ENCODE measurements at regions not wholly inside any gene's neighbourhood (a gene's known extent, or its start where the extent isn't known, plus 50 kb on each side); places are given as distances from the start of the nearest gene placed in this dataset.

- no peak for DNase-seq (ENCODE audit: low read depth)
These were observed 412.4 kb downstream of the PCDH17 start for GRCh38 chr13:58043971-58044370.

DNA sequence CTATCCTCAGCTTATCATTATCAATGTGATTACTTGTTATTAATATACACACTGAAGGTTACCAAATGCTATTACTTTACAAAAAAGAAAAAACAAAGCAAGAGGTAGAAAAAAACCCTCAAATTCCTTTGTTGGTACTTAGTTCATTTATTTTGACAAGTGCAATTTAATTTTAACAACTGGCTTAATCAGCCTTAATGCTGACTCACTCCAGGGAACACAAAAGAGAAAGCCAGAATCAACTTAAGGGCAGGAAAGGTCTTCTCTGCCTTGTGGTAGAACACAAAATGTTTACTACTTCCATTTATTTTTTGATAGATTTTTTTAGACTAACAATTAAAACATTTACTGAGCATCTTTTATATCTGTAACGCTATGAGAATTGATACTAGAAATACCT, 417.1 kb downstream of the PCDH17 start:
- no peak for DNase-seq (ENCODE audit: low read depth)

DNA sequence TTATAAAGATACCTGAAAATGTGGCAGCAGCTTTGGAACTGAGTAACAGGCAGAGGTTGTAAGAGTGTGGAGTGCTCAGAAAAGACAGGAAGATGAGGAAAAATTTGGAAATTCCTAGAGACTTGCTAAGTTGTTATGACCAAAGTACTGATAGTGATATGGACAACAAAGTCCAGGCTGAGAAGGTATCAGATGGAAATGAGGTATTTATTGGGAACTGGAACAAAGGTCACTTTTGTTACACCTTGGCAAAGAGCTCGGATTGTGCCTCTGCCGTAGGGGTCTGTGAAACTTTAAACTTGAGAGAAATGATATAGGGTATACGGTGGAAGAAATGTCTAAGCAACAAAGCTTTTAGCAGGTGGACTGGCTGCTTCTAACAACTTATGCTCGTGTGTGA, 419.9 kb downstream of the PCDH17 start:
- no peak for DNase-seq (ENCODE audit: low read depth)

DNA sequence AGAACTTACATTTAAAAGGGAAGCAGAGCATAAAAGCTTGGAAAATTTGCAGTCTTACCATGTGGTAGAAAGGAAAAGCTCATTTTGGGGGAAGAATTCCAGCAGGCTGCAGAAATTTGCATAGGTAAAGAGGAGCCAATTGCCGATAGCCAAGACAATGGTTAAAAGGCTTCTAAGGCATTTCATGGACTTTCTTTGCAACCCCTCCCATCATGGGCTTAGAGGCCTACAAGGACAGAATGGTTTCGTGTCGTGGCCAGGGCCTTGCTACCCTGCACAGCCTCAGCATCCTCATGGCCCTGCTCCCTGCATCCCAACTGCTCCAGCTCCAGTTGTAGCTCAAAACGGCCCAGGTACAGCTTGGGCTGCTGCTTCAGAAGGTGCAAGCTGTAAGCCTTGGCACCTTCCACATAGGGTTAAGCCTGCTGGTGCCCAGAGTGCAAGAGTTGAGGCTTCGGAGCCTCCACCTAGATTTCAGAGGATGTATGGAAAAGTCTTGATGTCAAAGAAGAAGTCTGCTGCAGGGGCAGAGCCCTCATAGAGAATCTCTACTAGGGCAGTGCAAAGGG, 420.3 kb downstream of the PCDH17 start:
- no peak for DNase-seq (ENCODE audit: low read depth)

DNA sequence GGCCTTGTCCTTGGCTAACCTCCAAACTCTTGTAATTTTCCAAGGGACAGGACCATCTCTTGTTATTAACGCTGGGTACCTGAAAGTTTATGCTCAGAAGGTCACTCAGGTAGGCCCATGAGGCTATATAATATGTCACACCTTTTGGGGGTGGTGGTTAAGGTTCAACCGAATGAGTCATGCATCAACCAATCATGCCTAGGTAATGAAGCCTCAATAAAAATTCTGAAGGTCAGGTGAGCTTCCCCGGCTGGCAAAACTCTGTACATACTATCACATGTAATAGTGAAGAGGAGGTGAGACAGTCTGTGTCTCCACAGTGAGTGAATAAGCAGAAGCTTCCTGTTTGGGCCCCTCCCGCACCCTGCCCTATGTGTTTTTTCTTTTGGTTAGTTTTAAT, 424.9 kb downstream of the PCDH17 start:
- DNase-seq (ENCODE audit: low read depth): peak; percentile 3

GRCh38 chr13:58059624-58060023, 428.1 kb downstream of the PCDH17 start:
- DNase-seq (ENCODE audit: low read depth): no peak

DNA sequence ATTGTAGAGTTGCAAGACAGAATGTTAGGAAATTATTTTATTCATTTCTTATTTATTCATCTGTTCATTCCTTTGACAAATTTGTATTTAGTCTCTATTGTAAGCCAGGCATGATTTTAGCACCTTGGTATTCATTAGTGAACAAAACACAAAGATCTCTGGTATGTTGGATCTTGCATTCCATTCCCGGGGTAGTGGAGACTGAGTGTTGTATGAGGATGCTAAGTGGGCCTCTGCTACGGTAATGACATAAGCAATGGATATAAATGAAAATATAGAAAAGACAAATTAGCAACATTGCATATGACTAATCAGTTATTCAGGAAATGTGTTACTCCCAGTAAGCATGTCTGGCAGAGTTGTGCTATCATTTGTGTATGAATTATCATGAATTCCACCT, 449.3 kb downstream of the PCDH17 start:
- DNase-seq (ENCODE audit: low read depth): no peak

GRCh38 chr13:58081301-58081820, 449.8 kb downstream of the PCDH17 start:
- no peak for DNase-seq (ENCODE audit: low read depth)

DNA sequence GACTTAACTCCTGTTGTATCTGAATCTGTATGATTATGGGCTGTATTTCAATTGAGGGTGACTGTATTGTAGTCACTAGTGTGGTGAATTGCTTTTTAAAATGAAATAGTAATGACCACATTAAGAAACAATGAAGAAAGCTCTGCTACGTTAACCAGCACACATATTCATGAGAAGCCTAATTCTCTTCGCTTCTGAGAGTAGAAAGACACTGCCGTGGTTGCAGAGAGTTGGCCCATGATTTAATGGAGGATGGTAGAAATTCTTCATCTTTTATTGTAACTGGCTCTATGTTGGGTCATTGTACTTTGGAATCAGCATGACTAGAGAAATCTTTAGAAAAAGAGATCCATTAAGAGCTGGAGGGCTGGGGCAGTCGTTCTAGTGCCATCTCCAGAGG, 451.5 kb downstream of the PCDH17 start:
- DNase-seq (ENCODE audit: low read depth): no peak

GRCh38 chr13:58085274-58085673, 453.7 kb downstream of the PCDH17 start:
- no peak for DNase-seq (ENCODE audit: low read depth)

- peak; percentile 62 for DNase-seq (ENCODE audit: low read depth)
These were observed 454.3 kb downstream of the PCDH17 start for GRCh38 chr13:58085819-58086218.

DNA sequence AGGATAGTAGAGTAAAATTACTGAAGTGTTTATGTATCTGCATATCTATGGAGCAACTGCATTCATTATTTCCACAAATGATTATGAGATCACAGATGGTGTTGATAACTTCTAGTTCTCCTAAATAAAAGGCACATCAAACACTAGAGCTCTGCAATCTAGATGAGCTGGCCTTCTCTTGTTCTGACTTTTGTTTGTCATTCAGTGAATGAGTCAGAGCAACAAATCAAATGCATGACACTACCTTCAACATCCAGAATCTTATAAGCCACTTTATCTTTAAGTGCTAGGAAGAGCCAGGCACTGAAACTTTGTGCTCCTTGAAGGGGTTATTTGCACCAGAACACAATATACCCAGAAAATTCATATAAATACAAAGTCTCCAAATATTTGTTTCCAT, 456.0 kb downstream of the PCDH17 start:
- DNase-seq (ENCODE audit: low read depth): peak; percentile 29

DNA sequence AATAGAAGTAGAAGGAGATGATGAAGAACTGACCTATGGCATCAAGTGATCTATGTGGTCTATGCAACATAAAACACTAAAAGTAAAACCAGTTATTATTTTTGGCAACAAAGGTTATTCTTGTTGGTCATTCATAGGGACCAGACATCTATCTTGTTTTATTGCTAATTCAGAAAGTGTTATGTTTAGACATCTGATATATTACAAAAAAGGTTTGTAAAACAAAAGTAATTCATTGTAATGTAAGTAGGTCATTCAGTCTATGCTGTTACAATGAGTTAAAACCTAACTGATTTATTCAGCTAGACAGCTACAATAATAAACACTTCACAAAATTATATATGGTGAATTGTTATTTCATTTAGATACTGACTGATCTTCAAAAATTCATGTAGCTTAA, 461.9 kb downstream of the PCDH17 start:
- DNase-seq (ENCODE audit: low read depth): no peak

DNA sequence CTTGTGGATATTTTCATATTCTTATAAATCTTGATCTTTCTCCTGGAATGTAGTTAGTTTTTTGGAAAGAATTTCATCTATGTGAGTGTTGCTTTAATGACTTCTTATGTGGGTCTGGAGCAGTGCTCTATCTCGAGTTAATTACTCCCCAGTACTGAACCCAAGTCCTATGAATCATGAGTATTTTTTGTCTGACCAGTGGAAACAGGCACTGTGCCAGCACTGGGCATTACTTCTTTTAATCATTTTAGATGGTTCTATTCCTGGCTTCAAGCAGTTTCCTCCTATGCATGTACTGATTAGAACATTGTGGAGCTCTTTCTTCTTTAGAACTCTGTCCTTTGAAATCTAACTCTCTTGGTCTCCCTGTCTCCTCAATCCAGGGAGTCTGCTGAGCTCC, 466.3 kb downstream of the PCDH17 start:
- peak; percentile 51 for DNase-seq (ENCODE audit: low read depth)

- no peak for DNase-seq (ENCODE audit: low read depth)
These were observed 487.8 kb downstream of the PCDH17 start for GRCh38 chr13:58119351-58119750.

DNA sequence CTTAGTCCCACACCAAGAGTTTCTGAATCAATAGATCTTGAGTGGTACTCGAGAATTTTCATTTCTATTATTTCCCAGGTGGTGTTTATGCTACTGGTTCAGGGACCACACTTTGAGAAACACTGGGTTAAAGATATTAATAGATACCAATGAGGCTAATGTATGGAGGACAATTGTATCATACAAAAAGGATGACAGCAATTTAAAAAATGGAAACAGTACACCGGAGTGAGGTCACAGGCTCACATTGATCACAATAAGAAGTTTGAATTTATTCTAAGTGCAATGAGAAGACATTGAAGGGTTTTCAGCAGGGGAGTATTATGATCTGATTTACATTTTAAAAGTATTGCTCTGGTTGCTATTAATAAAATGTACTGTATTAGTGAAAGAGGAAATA, 488.3 kb downstream of the PCDH17 start:
- no peak for DNase-seq (ENCODE audit: low read depth)

GRCh38 chr13:58126496-58126895, 495.0 kb downstream of the PCDH17 start:
- DNase-seq (ENCODE audit: low read depth): no peak

DNA sequence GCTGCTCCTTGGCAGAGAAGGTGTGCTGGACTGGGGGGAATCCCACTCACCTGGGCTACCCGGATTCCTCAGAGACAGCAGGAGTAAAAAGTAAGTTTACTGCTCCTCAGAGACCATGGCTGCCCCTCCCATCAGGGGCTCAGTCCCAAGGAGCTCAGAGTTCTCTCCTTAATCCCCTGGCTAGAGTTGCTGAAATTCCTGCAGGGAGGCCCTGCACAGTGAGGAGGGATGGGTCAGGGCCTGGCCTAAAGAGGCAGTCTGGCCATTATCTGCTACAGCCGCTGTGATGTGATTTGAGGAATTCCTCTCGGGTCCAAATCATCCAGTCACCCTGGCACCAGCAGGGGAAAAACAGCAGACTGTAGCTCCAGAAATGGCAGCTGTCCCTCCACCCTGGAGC, 502.5 kb downstream of the PCDH17 start:
- no peak for DNase-seq (ENCODE audit: low read depth)

DNA sequence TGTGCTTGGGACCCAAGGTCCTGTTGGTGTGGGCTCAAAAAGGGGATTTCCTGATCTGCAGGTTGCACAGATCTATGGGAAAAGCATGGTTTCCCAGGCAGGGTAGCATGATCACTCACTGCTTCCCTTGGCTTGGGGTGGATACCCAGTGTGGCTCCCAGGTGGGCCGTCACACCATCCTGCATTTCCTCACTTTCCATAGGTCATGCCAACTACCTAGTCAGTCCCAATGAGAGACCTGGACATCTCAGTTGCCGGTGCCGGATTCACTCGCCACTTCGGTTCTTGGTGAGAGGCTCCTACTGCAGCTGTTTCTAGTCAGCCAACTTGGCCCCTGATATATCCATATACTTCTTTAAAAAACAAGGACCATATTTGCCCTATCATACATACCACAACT, 503.0 kb downstream of the PCDH17 start:
- DNase-seq (ENCODE audit: low read depth): no peak

DNA sequence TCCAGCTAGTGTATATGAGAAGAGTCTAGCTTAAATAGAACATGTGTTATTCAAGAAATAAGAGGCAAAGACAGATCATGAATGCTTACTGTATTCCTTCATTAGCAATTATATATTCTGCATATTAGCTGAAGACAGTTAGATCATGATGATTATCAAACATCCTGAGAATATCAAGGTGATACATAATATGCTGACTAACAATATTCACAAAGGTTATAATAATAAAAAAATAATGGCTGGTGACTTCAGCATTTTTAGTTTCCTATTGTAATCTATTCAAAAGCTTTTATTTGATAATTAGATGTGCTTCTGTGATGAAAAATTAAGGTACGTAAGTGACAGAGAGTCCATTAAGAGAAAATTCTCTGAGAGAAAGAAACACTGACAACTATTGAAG, 511.4 kb downstream of the PCDH17 start:
- no peak for DNase-seq (ENCODE audit: low read depth)

GRCh38 chr13:58144616-58145015, 513.1 kb downstream of the PCDH17 start:
- DNase-seq (ENCODE audit: low read depth): no peak

DNA sequence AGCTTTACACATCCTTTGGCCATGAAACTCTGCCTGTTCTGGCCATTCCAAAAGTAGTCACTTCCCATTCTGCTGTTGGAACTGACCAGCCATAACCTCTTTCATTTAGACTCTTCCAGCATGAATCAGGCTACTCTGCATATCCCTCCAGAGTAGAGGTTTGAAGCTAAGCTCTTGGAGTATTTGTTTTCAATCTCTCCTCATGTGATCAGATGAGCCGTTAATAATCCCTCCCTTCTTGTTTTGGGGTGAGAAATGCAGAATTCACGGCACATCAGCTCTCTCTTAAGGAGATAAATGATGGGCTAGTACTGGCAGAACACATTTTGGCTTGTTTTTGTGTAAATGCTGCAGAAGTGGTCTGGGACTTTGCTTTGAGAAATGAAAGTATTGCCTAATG, 519.9 kb downstream of the PCDH17 start:
- no peak for DNase-seq (ENCODE audit: low read depth)

DNA sequence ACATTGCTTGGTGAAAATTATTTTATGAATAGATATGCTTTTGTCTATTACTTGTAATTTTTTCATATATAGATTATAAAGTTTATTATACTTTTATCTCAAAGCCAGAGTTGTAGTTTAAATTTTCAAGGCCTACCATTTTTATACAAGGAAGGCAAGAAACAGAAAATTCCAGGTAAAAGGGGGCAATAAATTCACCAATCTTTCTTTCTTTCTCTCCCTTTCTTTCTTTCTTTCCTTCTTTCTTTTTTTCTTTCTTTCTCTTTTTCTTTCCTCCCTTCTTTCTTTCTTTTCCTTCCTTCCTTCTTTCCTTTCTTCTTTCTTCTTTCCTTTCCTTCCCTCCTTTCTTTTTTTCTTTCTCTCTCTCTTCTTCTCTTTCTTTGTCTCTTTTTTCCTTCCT, 529.4 kb downstream of the PCDH17 start:
- no peak for DNase-seq (ENCODE audit: low read depth)

DNA sequence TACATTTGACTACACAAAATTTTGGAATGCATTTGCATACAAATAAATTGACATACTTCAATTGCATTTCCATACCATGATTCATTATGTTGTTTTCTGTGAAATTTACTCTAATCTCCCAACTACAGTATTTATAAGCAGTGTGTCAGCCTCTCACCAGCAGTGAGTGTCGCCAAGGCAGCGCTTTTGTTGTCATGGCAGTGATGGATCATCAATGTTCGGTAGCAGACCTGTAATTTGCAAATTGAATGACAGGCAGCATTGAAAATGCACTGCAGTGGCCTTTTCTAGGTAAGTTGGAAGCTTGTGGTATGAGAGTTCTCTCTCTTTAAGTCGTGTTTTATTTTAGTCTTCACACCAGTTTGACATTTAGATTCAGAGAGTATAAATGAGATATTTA, 534.1 kb downstream of the PCDH17 start:
- DNase-seq (ENCODE audit: low read depth): peak; percentile 8
